ENCODE measurements at regions not wholly inside any gene's neighbourhood (a gene's known extent, or its start where the extent isn't known, plus 50 kb on each side); places are given as distances from the start of the nearest gene placed in this dataset.

GRCh38 chr18:6606411-6607085 is 123.0 kb upstream of the ARHGAP28 start:
- no peak overlapping the region for H2AFZ ChIP-seq (ENCODE audit: low read length)
- no peaks in the 10 kb centered on the region for H3K36me3 ChIP-seq (replicated peaks in 1 of 2; ENCODE audit: control insufficient read depth in 1 of 2, insufficient read depth in 2 of 2, low read length in 2 of 2)
- ATAC-seq = no peak
- in situ Hi-C loops (cut with HindIII; ENCODE audit: extremely low pct_ligation_motif_present, low pct_unique_long_range_greater_than_20kb) = no loop called here
- H3K4me1 ChIP-seq (ENCODE audit: insufficient read depth, low read length) = no peaks in the 10 kb centered on the region
- no peaks in the 10 kb centered on the region for H4K20me1 ChIP-seq (ENCODE audit: insufficient read depth, low read length)
- no peak for DNase-seq (ENCODE audit: low spot score)
- no peak overlapping the region for H3K4me3 ChIP-seq (replicated peaks in 1 of 3; ENCODE audit: insufficient read depth in 1 of 3, low read depth in 2 of 3, low read length in 3 of 3)
- no peaks in the 10 kb centered on the region for H3K79me2 ChIP-seq (ENCODE audit: insufficient read depth, low read length)
- CTCF ChIA-PET (ENCODE audit: low intra/inter-chr PET ratio, low total read pairs) = no interaction called here
- FAIRE-seq = no peak
- BruUV-seq (replicated peaks) = no TSS peak
- intact Hi-C loops (cut with micrococcal nuclease; ENCODE audit: unreplicated experiment) = no loop called here
- POLR2A ChIA-PET = no interaction called here
- WGBS (ENCODE audit: low lambda C conversion rate) = 3% methylated on average over 3 of the region's 4 CpGs
- no peaks in the 10 kb centered on the region for H3K9me3 ChIP-seq (ENCODE audit: low read length)
- no peaks in the 10 kb centered on the region; a peak in 1 of 5 replicates for H3K27me3 ChIP-seq (ENCODE audit: control insufficient read depth in 1 of 2, insufficient read depth in 2 of 2, low read length in 2 of 2)
- H3K4me2 ChIP-seq (ENCODE audit: low read depth, low read length) = no peak overlapping the region
- H3K27ac ChIP-seq (ENCODE audit: extremely low read length, insufficient read depth, low read length) = no peak overlapping the region
- H3K9ac ChIP-seq (ENCODE audit: insufficient read depth, low read depth, low read length) = no peak overlapping the region
- no peak for TF ChIP-seq ZNF616 (CRISPR knock-in tag; IDR thresholded peaks at IDR 0.05; ENCODE audit: low read depth)
- TF ChIP-seq CEBPB (IDR thresholded peaks at IDR 0.05; ENCODE audit: borderline replicate concordance, low read depth, low read length) = no peak
- no peak for TF ChIP-seq PLSCR1 (CRISPR knock-in tag; IDR thresholded peaks at IDR 0.05; ENCODE audit: borderline replicate concordance)
- TF ChIP-seq HDAC6 (IDR thresholded peaks at IDR 0.05; ENCODE audit: low read depth, low read length) = no peak
- TF ChIP-seq SMC3 (IDR thresholded peaks at IDR 0.05; ENCODE audit: low read length) = no peak

GRCh38 chr18:6607343-6607742 is 122.2 kb upstream of the ARHGAP28 start:
- in situ Hi-C loops (cut with HindIII; ENCODE audit: extremely low pct_ligation_motif_present, low pct_unique_long_range_greater_than_20kb) = no loop called here
- intact Hi-C loops (cut with micrococcal nuclease; ENCODE audit: unreplicated experiment) = no loop called here
- BruUV-seq (replicated peaks) = no TSS peak
- TF ChIP-seq ZNF749 (CRISPR knock-in tag; IDR thresholded peaks at IDR 0.05; ENCODE audit: borderline replicate concordance) (no peak), PBX2 (CRISPR knock-in tag; IDR thresholded peaks at IDR 0.05) (no peak), MEIS2 (CRISPR knock-in tag; IDR thresholded peaks at IDR 0.05) (no peak), ZNF383 (CRISPR knock-in tag; IDR thresholded peaks at IDR 0.05; ENCODE audit: borderline replicate concordance) (no peak), NFE2L1 (CRISPR knock-in tag; IDR thresholded peaks at IDR 0.05; ENCODE audit: borderline replicate concordance) (no peak), NFIB (CRISPR knock-in tag; IDR thresholded peaks at IDR 0.05; ENCODE audit: borderline replicate concordance) (no peak), HMG20A (CRISPR knock-in tag; IDR thresholded peaks at IDR 0.05; ENCODE audit: borderline replicate concordance) (no peak), SIX1 (CRISPR knock-in tag; IDR thresholded peaks at IDR 0.05; ENCODE audit: borderline replicate concordance) (no peak), ATRX (CRISPR knock-in tag; IDR thresholded peaks at IDR 0.05; ENCODE audit: borderline replicate concordance) (no peak), ZNF224 (CRISPR knock-in tag; IDR thresholded peaks at IDR 0.05) (no peak), EED (CRISPR knock-in tag; IDR thresholded peaks at IDR 0.05) (no peak), CSRNP2 (CRISPR knock-in tag; conservative IDR thresholded peaks at IDR 0.05; ENCODE audit: low read depth) (no peak)

More at GRCh38 chr18:6607343-6607742, 122.2 kb upstream of the ARHGAP28 start:
- Histone ChIP-seq H4K20me1 (ENCODE audit: insufficient read depth, low read length) (no peaks in the 10 kb centered on the region), H3K36me3 (replicated peaks in 1 of 2; ENCODE audit: control insufficient read depth in 1 of 2, insufficient read depth in 2 of 2, low read length in 2 of 2) (no peaks in the 10 kb centered on the region), H2AFZ (ENCODE audit: low read length) (no peak overlapping the region), H3K27me3 (ENCODE audit: control insufficient read depth in 1 of 2, insufficient read depth in 2 of 2, low read length in 2 of 2) (no peaks in the 10 kb centered on the region; a peak in 1 of 5 replicates), H3K79me2 (ENCODE audit: insufficient read depth, low read length) (no peaks in the 10 kb centered on the region), H3K9ac (ENCODE audit: insufficient read depth, low read depth, low read length) (no peak overlapping the region), H3K4me2 (ENCODE audit: low read depth, low read length) (no peak overlapping the region), H3K4me1 (ENCODE audit: insufficient read depth, low read length) (no peaks in the 10 kb centered on the region), H3K27ac (ENCODE audit: extremely low read length, insufficient read depth, low read length) (no peak overlapping the region), H3K4me3 (replicated peaks in 1 of 3; ENCODE audit: insufficient read depth in 1 of 3, low read depth in 2 of 3, low read length in 3 of 3) (no peak overlapping the region), H3K9me3 (ENCODE audit: low read length) (no peaks in the 10 kb centered on the region)
- CTCF ChIA-PET (ENCODE audit: low intra/inter-chr PET ratio, low total read pairs) = no interaction called here
- POLR2A ChIA-PET = no interaction called here
- no peak for DNase-seq (ENCODE audit: low spot score)
- whole genome bisulfite sequencing (ENCODE audit: low lambda C conversion rate) = 29% methylated on average over 1 of the region's 6 CpGs
- no peak for ATAC-seq
- no peak for FAIRE-seq
